ENCODE measurements at regions not wholly inside any gene's neighbourhood (a gene's known extent, or its start where the extent isn't known, plus 50 kb on each side); places are given as distances from the start of the nearest gene placed in this dataset.

DNA sequence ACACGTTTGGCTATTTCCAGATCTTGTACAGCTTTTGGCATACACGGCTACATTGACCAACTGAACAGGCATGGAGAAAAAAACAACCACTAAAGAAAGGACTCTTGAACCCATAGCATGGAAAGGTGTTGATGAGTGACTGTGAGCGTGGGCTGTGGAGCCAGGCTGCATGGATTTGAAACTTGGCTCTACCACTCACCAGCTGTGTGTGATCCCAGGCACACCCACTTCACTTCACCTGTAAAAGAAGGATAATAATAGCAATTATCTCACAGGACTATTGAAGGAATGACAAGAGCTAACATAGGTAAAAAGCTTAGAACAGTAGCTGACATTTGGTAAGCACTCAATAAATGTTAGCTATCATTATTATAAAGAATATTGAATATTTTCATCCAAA lies 301.7 kb upstream of the CPEB2 start:
- TF ChIP-seq GATA2 (IDR thresholded peaks at IDR 0.05; ENCODE audit: low read depth, low read length) = no peak
- no peak for TF ChIP-seq GATA3 (IDR thresholded peaks at IDR 0.05; ENCODE audit: low read depth, low read length)

Measured in SH-SY5Y (cell line).